ENCODE measurements at regions not wholly inside any gene's neighbourhood (a gene's known extent, or its start where the extent isn't known, plus 50 kb on each side); places are given as distances from the start of the nearest gene placed in this dataset.

- peak; percentile 39 for DNase-seq (ENCODE audit: low read depth)
Measured at GRCh38 chr15:37789881-37790280, 144.6 kb upstream of the TMCO5A start.

DNA sequence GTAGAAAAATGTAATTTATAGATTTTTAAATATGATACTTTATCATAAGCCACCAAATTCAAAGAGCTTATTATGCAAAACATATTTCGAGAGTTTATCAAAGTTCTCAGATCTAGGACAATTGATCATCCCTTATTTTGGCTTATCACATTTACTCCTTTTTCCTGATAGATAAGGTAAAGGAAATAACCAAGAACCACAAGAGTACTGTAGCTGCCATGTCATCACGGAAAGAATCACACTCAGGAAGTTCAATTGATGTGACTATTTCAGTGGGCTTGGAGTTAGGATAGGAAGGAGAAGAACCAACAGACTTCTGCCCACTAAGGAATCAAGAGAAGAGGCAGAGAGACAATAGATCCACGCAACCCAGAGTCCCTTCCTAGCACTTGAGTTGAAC, 142.7 kb upstream of the TMCO5A start:
- DNase-seq (ENCODE audit: low read depth): no peak

DNA sequence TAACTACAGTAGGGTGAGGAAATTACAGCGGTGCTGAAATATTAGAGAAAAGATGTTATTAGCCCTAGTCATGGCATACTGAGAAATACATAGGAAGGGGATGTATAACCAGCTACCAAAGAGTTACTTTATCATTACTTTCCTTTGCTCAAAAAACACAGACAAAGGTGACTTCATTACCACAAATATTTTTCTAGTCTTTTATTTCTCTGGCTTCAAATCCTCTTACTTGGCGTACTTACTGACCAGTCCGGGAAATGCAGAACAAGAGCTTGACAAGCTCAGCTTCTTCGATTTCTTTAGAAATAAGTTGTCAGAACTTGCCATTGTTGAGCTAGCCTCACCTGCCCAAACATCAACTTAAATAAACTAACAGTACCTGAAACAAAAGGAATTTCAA, 142.1 kb upstream of the TMCO5A start:
- no peak for DNase-seq (ENCODE audit: low read depth)

DNA sequence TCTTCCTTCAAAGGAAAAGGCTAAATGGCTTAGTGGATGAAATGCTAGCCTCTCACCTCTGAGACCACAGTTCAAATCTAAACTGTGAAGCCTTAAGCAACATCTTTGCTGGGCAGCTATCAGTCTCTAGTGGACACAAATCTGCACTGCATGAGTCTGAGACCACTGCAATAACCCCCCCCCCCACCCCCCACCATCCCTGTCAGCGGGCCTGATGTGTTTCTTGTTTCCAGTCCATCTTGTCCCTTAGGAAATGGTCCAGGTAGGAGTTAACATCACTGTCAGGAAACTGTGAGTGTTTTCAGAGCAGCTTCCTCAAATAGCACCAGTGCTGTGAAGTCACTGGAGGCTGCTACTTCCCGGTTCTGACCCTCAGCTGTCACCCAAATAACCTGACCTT, 140.6 kb upstream of the TMCO5A start:
- DNase-seq (ENCODE audit: low read depth): peak; percentile 5

GRCh38 chr15:37794947-37795346, 139.5 kb upstream of the TMCO5A start:
- no peak for DNase-seq (ENCODE audit: low read depth)

GRCh38 chr15:37801529-37801928, 132.9 kb upstream of the TMCO5A start:
- no peak for DNase-seq (ENCODE audit: low read depth)

GRCh38 chr15:37806808-37807207, 127.6 kb upstream of the TMCO5A start:
- no peak for DNase-seq (ENCODE audit: low read depth)

- DNase-seq (ENCODE audit: low read depth): no peak
Measured at GRCh38 chr15:37810381-37810780, 124.1 kb upstream of the TMCO5A start.

- DNase-seq (ENCODE audit: low read depth): no peak
Measured at GRCh38 chr15:37813306-37813705, 121.1 kb upstream of the TMCO5A start.

GRCh38 chr15:37814847-37815515, 119.5 kb upstream of the TMCO5A start:
- DNase-seq (ENCODE audit: low read depth): no peak

GRCh38 chr15:37818152-37818677, 116.2 kb upstream of the TMCO5A start:
- DNase-seq (ENCODE audit: low read depth): no peak

DNA sequence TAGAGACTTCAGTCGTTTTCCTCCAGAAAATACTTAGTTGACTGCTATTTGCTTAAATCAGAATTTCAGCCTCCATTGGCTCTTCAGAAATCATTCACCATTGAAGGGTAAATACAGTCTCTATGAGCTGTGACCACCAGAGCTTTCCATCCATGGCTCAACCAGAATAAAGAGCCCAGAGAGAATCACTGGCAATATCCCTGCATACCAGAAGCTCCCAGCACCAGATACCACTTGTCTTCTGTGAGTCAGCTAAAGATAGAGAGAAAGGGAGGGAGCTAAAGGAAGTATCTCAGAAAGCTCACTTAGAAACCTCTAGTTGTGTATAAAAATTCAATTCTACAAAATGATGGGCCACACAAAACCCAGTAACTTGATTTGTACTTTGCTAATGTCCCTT, 115.2 kb upstream of the TMCO5A start:
- no peak for DNase-seq (ENCODE audit: low read depth)

DNA sequence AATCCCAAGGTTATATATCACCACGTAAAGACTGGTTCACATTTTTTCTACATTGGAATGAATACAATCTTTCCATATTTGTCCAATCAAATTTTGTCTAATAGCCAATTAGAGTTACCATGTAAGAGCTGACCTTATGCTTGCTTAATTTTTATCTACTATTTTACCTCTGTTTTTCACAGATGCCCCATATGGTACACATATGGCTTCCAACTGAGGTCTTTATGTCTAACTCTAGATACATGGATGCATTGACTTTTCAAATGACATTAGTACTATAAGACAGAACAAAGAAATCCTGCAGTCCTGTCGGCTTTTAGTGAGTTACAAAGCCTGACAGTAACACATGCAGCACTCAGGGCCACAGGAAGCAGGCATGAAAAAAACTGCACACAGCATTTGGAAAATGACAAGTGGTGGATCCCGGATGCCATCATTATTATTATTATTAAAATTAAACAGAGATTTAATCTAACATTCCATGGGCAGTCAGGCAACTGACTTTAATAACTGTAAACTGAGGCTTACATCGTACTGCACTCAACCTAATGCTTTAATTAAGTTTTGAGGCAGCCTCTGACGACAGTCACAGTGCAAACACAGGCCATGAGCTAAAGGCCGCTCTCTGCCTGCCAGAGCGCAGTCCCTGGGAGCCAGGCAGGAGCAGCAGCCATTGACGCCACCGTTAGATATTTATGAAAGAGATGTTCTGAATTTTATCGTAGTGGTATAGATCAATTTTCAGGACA, 113.9 kb upstream of the TMCO5A start:
- no peak for DNase-seq (ENCODE audit: low read depth)

DNA sequence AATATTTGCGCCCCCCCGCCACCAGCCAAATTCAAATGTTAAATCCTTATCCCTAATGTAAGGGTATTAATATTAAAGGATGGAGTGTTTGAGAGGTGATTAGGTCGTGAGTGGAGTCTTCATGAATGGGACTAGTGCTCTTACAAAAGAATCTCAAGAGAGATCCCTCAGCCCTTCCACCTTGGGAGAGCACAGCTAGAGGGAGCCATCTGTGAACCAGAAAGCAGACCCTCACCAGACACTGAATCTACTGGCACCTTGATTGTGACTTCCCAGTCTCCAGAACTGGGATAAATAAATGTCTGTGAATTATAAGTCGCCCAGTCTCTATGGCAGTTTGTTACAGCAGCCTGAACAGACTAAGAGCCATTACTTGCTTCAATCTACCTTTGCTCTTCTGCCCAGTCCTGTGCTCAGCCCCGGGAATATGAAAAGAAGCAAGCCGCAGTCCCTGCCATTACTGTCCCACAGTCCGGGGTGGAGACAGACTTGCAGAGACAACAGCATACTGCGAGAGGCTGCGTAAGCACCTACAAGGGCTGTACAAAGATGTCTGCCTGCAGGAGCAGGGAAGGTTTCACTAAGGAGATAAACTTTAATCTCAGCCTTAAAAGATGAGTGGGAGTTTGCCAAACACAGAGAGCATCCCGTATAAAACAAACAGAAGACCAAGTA, 110.7 kb upstream of the TMCO5A start:
- no peak for DNase-seq (ENCODE audit: low read depth)

DNA sequence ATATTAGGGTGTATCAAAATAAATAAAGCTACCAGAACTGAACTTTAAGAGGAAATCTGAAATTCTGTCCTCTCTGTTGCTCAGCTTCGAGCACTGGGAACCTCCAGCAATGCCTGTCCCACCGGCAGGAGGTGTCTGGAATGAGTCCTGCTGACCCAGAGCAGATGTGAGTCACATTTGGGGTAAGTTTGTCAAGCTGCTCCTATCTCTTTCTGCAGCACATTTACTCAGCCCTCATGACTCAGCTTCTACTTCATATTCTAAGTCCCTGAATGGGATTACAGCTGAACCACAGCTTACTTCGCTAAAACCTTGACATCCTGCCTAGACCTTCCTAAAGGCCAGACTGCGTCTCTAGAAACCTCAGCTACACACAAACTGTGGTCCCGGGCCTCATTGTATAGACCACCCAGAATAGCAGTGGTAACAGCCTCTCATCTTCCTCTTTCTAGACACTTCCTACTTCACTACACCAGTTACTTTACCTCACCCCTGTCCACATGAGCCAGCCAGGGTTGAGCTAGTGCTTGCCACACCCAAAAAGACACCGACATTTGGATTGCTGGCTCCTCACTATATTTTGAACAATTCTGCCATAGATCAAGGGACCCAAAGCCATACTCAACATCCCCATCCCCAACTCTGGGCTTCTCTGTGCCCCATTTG, 109.6 kb upstream of the TMCO5A start:
- peak; percentile 86 for DNase-seq (ENCODE audit: low read depth)

- DNase-seq (ENCODE audit: low read depth): peak; percentile 10
Measured at GRCh38 chr15:37837276-37837675, 97.2 kb upstream of the TMCO5A start.

DNA sequence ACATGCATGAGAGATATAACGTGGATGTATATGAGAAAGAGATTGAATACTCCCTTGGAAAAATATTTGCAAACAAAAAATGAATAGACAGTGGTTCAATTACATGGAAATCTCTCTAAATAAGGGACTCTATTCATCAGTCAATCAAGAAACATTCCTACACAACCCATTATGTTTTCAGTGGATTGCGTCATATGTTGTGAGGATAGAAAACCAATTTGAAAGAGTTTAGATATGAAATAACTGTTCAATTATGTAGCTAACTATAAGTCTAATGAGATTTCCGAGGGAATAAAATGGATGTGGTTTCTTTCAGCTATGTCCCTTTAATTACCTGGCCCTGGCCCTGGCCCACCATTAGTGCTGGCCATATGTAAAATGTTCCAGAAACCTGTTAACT, 86.7 kb upstream of the TMCO5A start:
- DNase-seq (ENCODE audit: low read depth): no peak

- no peak for DNase-seq (ENCODE audit: low read depth)
Measured at GRCh38 chr15:37856109-37856508, 78.3 kb upstream of the TMCO5A start.

GRCh38 chr15:37860896-37861295, 73.5 kb upstream of the TMCO5A start:
- no peak for DNase-seq (ENCODE audit: low read depth)

GRCh38 chr15:37865687-37866086, 68.8 kb upstream of the TMCO5A start:
- DNase-seq (ENCODE audit: low read depth): no peak

DNA sequence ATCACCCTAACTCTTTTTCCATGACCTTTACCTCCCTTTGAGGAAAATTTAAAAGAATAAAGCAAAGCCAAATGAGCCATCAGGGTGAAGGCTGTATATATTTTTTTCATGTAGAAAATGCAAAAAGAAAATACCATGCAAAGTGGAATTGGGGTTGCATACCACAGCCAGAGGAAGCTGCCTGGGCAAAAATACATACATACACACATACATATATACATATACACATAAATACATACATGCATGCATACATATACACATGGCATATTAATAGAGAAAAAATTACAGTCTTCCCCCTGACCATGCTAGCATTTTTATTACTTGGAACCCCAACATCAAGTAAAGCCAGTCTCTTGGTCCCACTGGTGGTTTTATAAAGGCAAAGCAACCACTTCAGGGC, 63.7 kb upstream of the TMCO5A start:
- no peak for DNase-seq (ENCODE audit: low read depth)

DNA sequence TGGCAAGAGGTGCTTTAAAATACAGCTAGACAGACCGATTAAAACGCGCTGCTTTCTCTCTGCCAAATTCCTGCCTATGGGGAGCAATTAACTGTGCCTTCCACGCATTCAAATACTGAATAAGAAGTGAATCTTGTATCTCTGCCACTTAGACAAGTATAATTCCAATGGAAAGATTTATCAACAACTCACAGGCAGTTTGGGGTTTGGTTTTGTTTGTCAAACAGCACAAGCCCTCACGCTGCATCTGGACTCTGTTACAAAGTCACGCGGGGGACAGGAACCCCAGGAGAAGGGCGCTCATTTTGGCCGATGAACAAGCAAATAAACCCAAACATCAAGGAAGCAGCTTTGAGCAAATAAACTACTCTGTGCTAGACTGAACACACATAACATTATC, 61.8 kb upstream of the TMCO5A start:
- DNase-seq (ENCODE audit: low read depth): no peak
